ENCODE measurements at regions not wholly inside any gene's neighbourhood (a gene's known extent, or its start where the extent isn't known, plus 50 kb on each side); places are given as distances from the start of the nearest gene placed in this dataset.

- no peak for DNase-seq (ENCODE audit: low spot score)
Measured at GRCh38 chr6:15801912-15802311, 139.1 kb upstream of the DTNBP1 start.

- DNase-seq (ENCODE audit: low spot score), result no peak
Measured at GRCh38 chr6:15800841-15801617, 138.2 kb upstream of the DTNBP1 start.

- DNase-seq (ENCODE audit: low spot score), result no peak
Measured at GRCh38 chr6:15798533-15799255, 135.9 kb upstream of the DTNBP1 start.

- no peak for DNase-seq (ENCODE audit: low spot score)
Measured at GRCh38 chr6:15796844-15797243, 134.0 kb upstream of the DTNBP1 start.

- DNase-seq (ENCODE audit: low spot score), result no peak
Measured at GRCh38 chr6:15796130-15796771, 133.4 kb upstream of the DTNBP1 start.

GRCh38 chr6:15793826-15794225 lies 131.0 kb upstream of the DTNBP1 start:
- DNase-seq (ENCODE audit: low spot score), result no peak

- no peak for DNase-seq (ENCODE audit: low spot score)
Measured at GRCh38 chr6:15793288-15793687, 130.5 kb upstream of the DTNBP1 start.

GRCh38 chr6:15792842-15793241 lies 130.0 kb upstream of the DTNBP1 start:
- no peak for DNase-seq (ENCODE audit: low spot score)

- no peak for DNase-seq (ENCODE audit: low spot score)
Measured at GRCh38 chr6:15791448-15792181, 128.8 kb upstream of the DTNBP1 start.

GRCh38 chr6:15790116-15790515 lies 127.3 kb upstream of the DTNBP1 start:
- no peak for DNase-seq (ENCODE audit: low spot score)

GRCh38 chr6:15786846-15787245 lies 124.0 kb upstream of the DTNBP1 start:
- DNase-seq (ENCODE audit: low spot score), result no peak

GRCh38 chr6:15783484-15783883 lies 120.7 kb upstream of the DTNBP1 start:
- no peak for DNase-seq (ENCODE audit: low spot score)

GRCh38 chr6:15781890-15782289 lies 119.1 kb upstream of the DTNBP1 start:
- DNase-seq (ENCODE audit: low spot score), result no peak

GRCh38 chr6:15781333-15781732 lies 118.5 kb upstream of the DTNBP1 start:
- no peak for DNase-seq (ENCODE audit: low spot score)

GRCh38 chr6:15780437-15780836 lies 117.6 kb upstream of the DTNBP1 start:
- DNase-seq (ENCODE audit: low spot score), result no peak

GRCh38 chr6:15779726-15780125 lies 116.9 kb upstream of the DTNBP1 start:
- DNase-seq (ENCODE audit: low spot score), result no peak

GRCh38 chr6:15776458-15776980 lies 113.7 kb upstream of the DTNBP1 start:
- DNase-seq (ENCODE audit: low spot score), result no peak

- no peak for DNase-seq (ENCODE audit: low spot score)
Measured at GRCh38 chr6:15775741-15776140, 112.9 kb upstream of the DTNBP1 start.

- DNase-seq (ENCODE audit: low spot score), result no peak
Measured at GRCh38 chr6:15775076-15775634, 112.3 kb upstream of the DTNBP1 start.

GRCh38 chr6:15773806-15774410 lies 111.1 kb upstream of the DTNBP1 start:
- DNase-seq (ENCODE audit: low spot score), result no peak
